NCI-H2081 (cell line): ENCODE measurements at regions not wholly inside any gene's neighbourhood (a gene's known extent, or its start where the extent isn't known, plus 50 kb on each side); places are given as distances from the start of the nearest gene placed in this dataset.
"Not testable (repeated sequence)": the region's sequence is repeated elsewhere in the genome, so short reads cannot be mapped to it uniquely, and the experiment has no call there.

Source experiments
- DNase-seq, 2 experiments: peaks; one replicate each; lab custom pipeline; 2025; lab: John Stamatoyannopoulos, UW

- DNase-seq, result not testable (repeated sequence)
Measured at GRCh38 chr5:103736343-103736742, 173.8 kb upstream of the NUDT12 start.

GRCh38 chr5:103724271-103724670 lies 161.7 kb upstream of the NUDT12 start:
- no peak for DNase-seq

GRCh38 chr5:103721183-103721582 lies 158.6 kb upstream of the NUDT12 start:
- DNase-seq, result no peak

GRCh38 chr5:103718108-103718507 lies 155.5 kb upstream of the NUDT12 start:
- no peak for DNase-seq

GRCh38 chr5:103708601-103709000 lies 146.0 kb upstream of the NUDT12 start:
- DNase-seq, result peak in 1 of 2 experiments; percentile 34

- DNase-seq, result peak; percentile 42 to 71
Measured at GRCh38 chr5:103706939-103707682, 144.5 kb upstream of the NUDT12 start.

- no peak for DNase-seq
Measured at GRCh38 chr5:103703617-103704016, 141.0 kb upstream of the NUDT12 start.

GRCh38 chr5:103693517-103693916 lies 130.9 kb upstream of the NUDT12 start:
- DNase-seq, result no peak

GRCh38 chr5:103690676-103691075 lies 128.1 kb upstream of the NUDT12 start:
- peak; percentile 60 to 89 for DNase-seq

GRCh38 chr5:103679873-103680272 lies 117.3 kb upstream of the NUDT12 start:
- no peak for DNase-seq

- not testable (repeated sequence) for DNase-seq
Measured at GRCh38 chr5:103676198-103676597, 113.6 kb upstream of the NUDT12 start.

- peak in 1 of 2 experiments; percentile 67 for DNase-seq
Measured at GRCh38 chr5:103674739-103675138, 112.2 kb upstream of the NUDT12 start.

GRCh38 chr5:103674251-103674650 lies 111.7 kb upstream of the NUDT12 start:
- DNase-seq, result peak; percentile 75 to 94

- DNase-seq, result peak; percentile 69 to 90
Measured at GRCh38 chr5:103669615-103670014, 107.0 kb upstream of the NUDT12 start.

- DNase-seq, result no peak
Measured at GRCh38 chr5:103668281-103668680, 105.7 kb upstream of the NUDT12 start.

GRCh38 chr5:103667068-103667467 lies 104.5 kb upstream of the NUDT12 start:
- no peak for DNase-seq

- no peak for DNase-seq
Measured at GRCh38 chr5:103657301-103657700, 94.7 kb upstream of the NUDT12 start.

GRCh38 chr5:103648086-103648485 lies 85.5 kb upstream of the NUDT12 start:
- DNase-seq, result no peak

GRCh38 chr5:103646698-103647614 lies 84.4 kb upstream of the NUDT12 start:
- DNase-seq, result no peak

- DNase-seq, result no peak
Measured at GRCh38 chr5:103645816-103646215, 83.2 kb upstream of the NUDT12 start.

- DNase-seq, result no peak
Measured at GRCh38 chr5:103638979-103639378, 76.4 kb upstream of the NUDT12 start.

- no peak for DNase-seq
Measured at GRCh38 chr5:103624675-103625074, 62.1 kb upstream of the NUDT12 start.

- no peak for DNase-seq
Measured at GRCh38 chr5:103624035-103624480, 61.5 kb upstream of the NUDT12 start.
